T-helper 17 cell (primary cell): ENCODE measurements at regions not wholly inside any gene's neighbourhood (a gene's known extent, or its start where the extent isn't known, plus 50 kb on each side); places are given as distances from the start of the nearest gene placed in this dataset.
A peak's percentile ranks its signal among the peaks of the same experiment; 100 is the strongest.
"Not testable (repeated sequence)": the region's sequence is repeated elsewhere in the genome, so short reads cannot be mapped to it uniquely, and the experiment has no call there.

ENCODE experiments used
- ATAC-seq: fragments of 150-1000 bp; cut with Tn5 transposase; 2 replicates; pipeline ENCODE4 v1.10.0; 2021; ENCODE audit warnings: mild to moderate bottlenecking, moderate library complexity
- DNase-seq, 3 donors: peaks; one replicate each; pipeline versions ENCODE4 v3.0.0 to v3.0.0-alpha.2; 2020 to 2021
- H3K9me3 ChIP-seq: one replicate; pipeline ENCODE4 v1.7.0; 2013; ENCODE audit warnings: low read length, mild to moderate bottlenecking; ENCODE audit not compliant: control insufficient read depth, poor library complexity, severe bottlenecking
- H3K27ac Mint-ChIP-seq: one replicate; pipeline ENCODE4 v1.8.0; 2022; ENCODE audit warnings: mild to moderate bottlenecking, moderate library complexity, mixed read lengths
- H3K27me3 Mint-ChIP-seq: one replicate; pipeline ENCODE4 v1.8.0; 2022; ENCODE audit warnings: mixed read lengths
- H3K36me3 Mint-ChIP-seq: one replicate; pipeline ENCODE4 v1.8.0; 2022; ENCODE audit warnings: low read depth, mixed read lengths
- H3K4me1 Mint-ChIP-seq: one replicate; pipeline ENCODE4 v1.8.0; 2022; ENCODE audit warnings: mild to moderate bottlenecking, mixed read lengths
- H3K4me3 Mint-ChIP-seq: one replicate; pipeline ENCODE4 v1.8.0; 2022; ENCODE audit warnings: mild to moderate bottlenecking, moderate library complexity, mixed read lengths

GRCh38 chr20:51139891-51140290 lies 117.0 kb upstream of the KCNG1 start:
- Mint-ChIP-seq H3K4me3 (no peak overlapping the region), H3K27ac (no peak overlapping the region), H3K27me3 (peaks cover 56% of the 10 kb centered on the region), H3K4me1 (no peaks in the 10 kb centered on the region), H3K36me3 (peaks cover 4% of the 10 kb centered on the region)
- DNase-seq (no peak), ATAC-seq (no peak)
- no peaks in the 10 kb centered on the region for H3K9me3 ChIP-seq

- DNase-seq: no peak
- H3K36me3 Mint-ChIP-seq: peaks cover 4% of the 10 kb centered on the region
- H3K4me3 Mint-ChIP-seq: no peak overlapping the region
- peaks cover 54% of the 10 kb centered on the region for H3K27me3 Mint-ChIP-seq
- ATAC-seq: no peak
- no peaks in the 10 kb centered on the region for H3K9me3 ChIP-seq
- no peak overlapping the region for H3K27ac Mint-ChIP-seq
- no peaks in the 10 kb centered on the region for H3K4me1 Mint-ChIP-seq
Measured at GRCh38 chr20:51138576-51138975, 115.7 kb upstream of the KCNG1 start.

GRCh38 chr20:51137461-51137860 lies 114.6 kb upstream of the KCNG1 start:
- Mint-ChIP-seq H3K36me3 (peaks cover 4% of the 10 kb centered on the region), H3K4me3 (no peak overlapping the region), H3K27ac (no peak overlapping the region), H3K4me1 (no peaks in the 10 kb centered on the region), H3K27me3 (peaks cover 44% of the 10 kb centered on the region)
- DNase-seq (no peak), ATAC-seq (no peak)
- no peaks in the 10 kb centered on the region for H3K9me3 ChIP-seq

GRCh38 chr20:51135926-51136715 lies 113.2 kb upstream of the KCNG1 start:
- Mint-ChIP-seq H3K36me3 (peaks cover 4% of the 10 kb centered on the region), H3K27ac (no peak overlapping the region), H3K27me3 (peaks cover 39% of the 10 kb centered on the region), H3K4me1 (no peaks in the 10 kb centered on the region), H3K4me3 (no peak overlapping the region)
- no peaks in the 10 kb centered on the region for H3K9me3 ChIP-seq
- DNase-seq (no peak), ATAC-seq (no peak)

GRCh38 chr20:51134405-51134804 lies 111.5 kb upstream of the KCNG1 start:
- Mint-ChIP-seq H3K4me3 (no peak overlapping the region), H3K4me1 (peaks cover 3% of the 10 kb centered on the region), H3K27me3 (peaks cover 39% of the 10 kb centered on the region), H3K27ac (no peak overlapping the region), H3K36me3 (peaks cover 2% of the 10 kb centered on the region)
- H3K9me3 ChIP-seq: no peaks in the 10 kb centered on the region
- DNase-seq (no peak), ATAC-seq (no peak)

GRCh38 chr20:51132279-51132678 lies 109.4 kb upstream of the KCNG1 start:
- Mint-ChIP-seq H3K4me1 (peaks cover 6% of the 10 kb centered on the region), H3K27ac (no peak overlapping the region), H3K27me3 (peaks cover 45% of the 10 kb centered on the region), H3K4me3 (no peak overlapping the region), H3K36me3 (peaks cover 2% of the 10 kb centered on the region)
- DNase-seq (no peak), ATAC-seq (no peak)
- no peaks in the 10 kb centered on the region for H3K9me3 ChIP-seq

GRCh38 chr20:51131811-51132210 lies 108.9 kb upstream of the KCNG1 start:
- Mint-ChIP-seq H3K4me3 (no peak overlapping the region), H3K4me1 (peaks cover 7% of the 10 kb centered on the region), H3K27me3 (peaks cover 48% of the 10 kb centered on the region), H3K36me3 (peaks cover 2% of the 10 kb centered on the region), H3K27ac (no peak overlapping the region)
- ATAC-seq: no peak
- DNase-seq: no peak
- no peaks in the 10 kb centered on the region for H3K9me3 ChIP-seq

- DNase-seq (no peak), ATAC-seq (no peak)
- Mint-ChIP-seq H3K36me3 (peaks cover 2% of the 10 kb centered on the region), H3K27me3 (peaks cover 60% of the 10 kb centered on the region), H3K4me3 (no peak overlapping the region), H3K4me1 (peaks cover 10% of the 10 kb centered on the region), H3K27ac (no peak overlapping the region)
- no peaks in the 10 kb centered on the region for H3K9me3 ChIP-seq
Measured at GRCh38 chr20:51129147-51129776, 106.4 kb upstream of the KCNG1 start.

- Mint-ChIP-seq H3K4me1 (peaks cover 10% of the 10 kb centered on the region), H3K36me3 (peaks cover 2% of the 10 kb centered on the region), H3K4me3 (no peak overlapping the region), H3K27ac (no peak overlapping the region), H3K27me3 (peaks cover 56% of the 10 kb centered on the region)
- H3K9me3 ChIP-seq: no peaks in the 10 kb centered on the region
- ATAC-seq (peak; percentile 47), DNase-seq (no peak)
Measured at GRCh38 chr20:51128198-51128597, 105.3 kb upstream of the KCNG1 start.

GRCh38 chr20:51127713-51128112 lies 104.8 kb upstream of the KCNG1 start:
- no peak for DNase-seq
- no peaks in the 10 kb centered on the region for H3K9me3 ChIP-seq
- no peak for ATAC-seq
- H3K4me1 Mint-ChIP-seq: peaks cover 11% of the 10 kb centered on the region
- peaks cover 61% of the 10 kb centered on the region for H3K27me3 Mint-ChIP-seq
- peaks cover 2% of the 10 kb centered on the region for H3K36me3 Mint-ChIP-seq
- H3K27ac Mint-ChIP-seq: no peak overlapping the region
- H3K4me3 Mint-ChIP-seq: no peak overlapping the region

- ATAC-seq (no peak), DNase-seq (no peak)
- H3K36me3 Mint-ChIP-seq: peaks cover 4% of the 10 kb centered on the region
- no peak overlapping the region for H3K4me3 Mint-ChIP-seq
- peaks cover 16% of the 10 kb centered on the region for H3K4me1 Mint-ChIP-seq
- peaks cover 75% of the 10 kb centered on the region for H3K27me3 Mint-ChIP-seq
- H3K27ac Mint-ChIP-seq: no peak overlapping the region
- no peaks in the 10 kb centered on the region for H3K9me3 ChIP-seq
Measured at GRCh38 chr20:51126337-51126736, 103.4 kb upstream of the KCNG1 start.

- H3K27me3 Mint-ChIP-seq: peaks cover 73% of the 10 kb centered on the region
- H3K36me3 Mint-ChIP-seq: peaks cover 4% of the 10 kb centered on the region
- DNase-seq: no peak
- no peak overlapping the region for H3K4me3 Mint-ChIP-seq
- ATAC-seq: no peak
- H3K9me3 ChIP-seq: no peaks in the 10 kb centered on the region
- H3K4me1 Mint-ChIP-seq: peaks cover 16% of the 10 kb centered on the region
- H3K27ac Mint-ChIP-seq: no peak overlapping the region
Measured at GRCh38 chr20:51125780-51126179, 102.9 kb upstream of the KCNG1 start.

- Mint-ChIP-seq H3K36me3 (peaks cover 4% of the 10 kb centered on the region), H3K27me3 (peaks cover 69% of the 10 kb centered on the region), H3K27ac (no peak overlapping the region), H3K4me3 (no peak overlapping the region), H3K4me1 (peaks cover 14% of the 10 kb centered on the region)
- ATAC-seq (no peak), DNase-seq (no peak)
- H3K9me3 ChIP-seq: no peaks in the 10 kb centered on the region
Measured at GRCh38 chr20:51125105-51125504, 102.2 kb upstream of the KCNG1 start.

GRCh38 chr20:51123887-51124286 lies 101.0 kb upstream of the KCNG1 start:
- ATAC-seq, H3K27ac Mint-ChIP-seq, DNase-seq, H3K36me3 Mint-ChIP-seq, H3K4me3 Mint-ChIP-seq, H3K9me3 ChIP-seq: not testable (repeated sequence)
- H3K4me1 Mint-ChIP-seq: peaks cover 13% of the 10 kb centered on the region
- peaks cover 70% of the 10 kb centered on the region for H3K27me3 Mint-ChIP-seq
